WTC11 (cell line): ENCODE measurements at regions not wholly inside any gene's neighbourhood (a gene's known extent, or its start where the extent isn't known, plus 50 kb on each side); places are given as distances from the start of the nearest gene placed in this dataset.

ENCODE experiments used
- CBFB ChIP-seq: sonication (generic); formaldehyde crosslinking; IDR thresholded peaks from 2 replicates; pipeline ENCODE4 v1.8.1; 2022; ENCODE audit warnings: mild to moderate bottlenecking, low read depth, missing genetic modification reagents
- CREM ChIP-seq: sonication (generic); formaldehyde crosslinking; IDR thresholded peaks from 2 replicates; pipeline ENCODE4 v1.8.1; 2022; ENCODE audit warnings: mild to moderate bottlenecking, missing genetic modification reagents, moderate library complexity
- ELF4 ChIP-seq: sonication (generic); formaldehyde crosslinking; IDR thresholded peaks from 2 replicates; pipeline ENCODE4 v1.8.1; 2022; ENCODE audit warnings: low read depth, mild to moderate bottlenecking, moderate library complexity, missing genetic modification reagents
- FOXJ3 ChIP-seq: sonication (generic); formaldehyde crosslinking; IDR thresholded peaks from 2 replicates; pipeline ENCODE4 v1.9.0; 2021; ENCODE audit warnings: missing genetic modification reagents, mild to moderate bottlenecking, borderline replicate concordance
- NFE2L1 ChIP-seq: sonication (generic); formaldehyde crosslinking; IDR thresholded peaks from 2 replicates; pipeline ENCODE4 v1.8.1; 2023; ENCODE audit warnings: missing genetic modification reagents
- SMAD3 ChIP-seq: sonication (generic); formaldehyde crosslinking; IDR thresholded peaks from 2 replicates; pipeline ENCODE4 v1.8.0; 2022; ENCODE audit warnings: missing genetic modification reagents, mild to moderate bottlenecking, borderline replicate concordance
- TF ChIP-seq, protein P1 (sequence below): fragments of 200-600 bp; IDR thresholded peaks from 2 replicates; pipeline ENCODE4 v1.8.0; 2022; ENCODE audit warnings: antibody characterized with exemption
- TF ChIP-seq, protein P2 (sequence below): fragments of 250-450 bp; sonication (Bioruptor Pico); IDR thresholded peaks from 2 replicates; pipeline ENCODE4 v1.9.0; 2021; ENCODE audit warnings: mild to moderate bottlenecking
- TF ChIP-seq, protein P3 (sequence below): sonication (generic); formaldehyde crosslinking; IDR thresholded peaks from 2 replicates; pipeline ENCODE4 v1.8.1; 2023; ENCODE audit warnings: mild to moderate bottlenecking, missing genetic modification reagents

GRCh38 chr4:96016634-96017299 is 176.9 kb downstream of the PDHA2 start:
- TF ChIP-seq, protein P1, sequence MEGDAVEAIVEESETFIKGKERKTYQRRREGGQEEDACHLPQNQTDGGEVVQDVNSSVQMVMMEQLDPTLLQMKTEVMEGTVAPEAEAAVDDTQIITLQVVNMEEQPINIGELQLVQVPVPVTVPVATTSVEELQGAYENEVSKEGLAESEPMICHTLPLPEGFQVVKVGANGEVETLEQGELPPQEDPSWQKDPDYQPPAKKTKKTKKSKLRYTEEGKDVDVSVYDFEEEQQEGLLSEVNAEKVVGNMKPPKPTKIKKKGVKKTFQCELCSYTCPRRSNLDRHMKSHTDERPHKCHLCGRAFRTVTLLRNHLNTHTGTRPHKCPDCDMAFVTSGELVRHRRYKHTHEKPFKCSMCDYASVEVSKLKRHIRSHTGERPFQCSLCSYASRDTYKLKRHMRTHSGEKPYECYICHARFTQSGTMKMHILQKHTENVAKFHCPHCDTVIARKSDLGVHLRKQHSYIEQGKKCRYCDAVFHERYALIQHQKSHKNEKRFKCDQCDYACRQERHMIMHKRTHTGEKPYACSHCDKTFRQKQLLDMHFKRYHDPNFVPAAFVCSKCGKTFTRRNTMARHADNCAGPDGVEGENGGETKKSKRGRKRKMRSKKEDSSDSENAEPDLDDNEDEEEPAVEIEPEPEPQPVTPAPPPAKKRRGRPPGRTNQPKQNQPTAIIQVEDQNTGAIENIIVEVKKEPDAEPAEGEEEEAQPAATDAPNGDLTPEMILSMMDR, result no peak
- no peak for TF ChIP-seq FOXJ3 (CRISPR knock-in tag)
- TF ChIP-seq CREM, result no peak
- no peak for TF ChIP-seq SMAD3 (CRISPR knock-in tag)
- TF ChIP-seq, protein P2, sequence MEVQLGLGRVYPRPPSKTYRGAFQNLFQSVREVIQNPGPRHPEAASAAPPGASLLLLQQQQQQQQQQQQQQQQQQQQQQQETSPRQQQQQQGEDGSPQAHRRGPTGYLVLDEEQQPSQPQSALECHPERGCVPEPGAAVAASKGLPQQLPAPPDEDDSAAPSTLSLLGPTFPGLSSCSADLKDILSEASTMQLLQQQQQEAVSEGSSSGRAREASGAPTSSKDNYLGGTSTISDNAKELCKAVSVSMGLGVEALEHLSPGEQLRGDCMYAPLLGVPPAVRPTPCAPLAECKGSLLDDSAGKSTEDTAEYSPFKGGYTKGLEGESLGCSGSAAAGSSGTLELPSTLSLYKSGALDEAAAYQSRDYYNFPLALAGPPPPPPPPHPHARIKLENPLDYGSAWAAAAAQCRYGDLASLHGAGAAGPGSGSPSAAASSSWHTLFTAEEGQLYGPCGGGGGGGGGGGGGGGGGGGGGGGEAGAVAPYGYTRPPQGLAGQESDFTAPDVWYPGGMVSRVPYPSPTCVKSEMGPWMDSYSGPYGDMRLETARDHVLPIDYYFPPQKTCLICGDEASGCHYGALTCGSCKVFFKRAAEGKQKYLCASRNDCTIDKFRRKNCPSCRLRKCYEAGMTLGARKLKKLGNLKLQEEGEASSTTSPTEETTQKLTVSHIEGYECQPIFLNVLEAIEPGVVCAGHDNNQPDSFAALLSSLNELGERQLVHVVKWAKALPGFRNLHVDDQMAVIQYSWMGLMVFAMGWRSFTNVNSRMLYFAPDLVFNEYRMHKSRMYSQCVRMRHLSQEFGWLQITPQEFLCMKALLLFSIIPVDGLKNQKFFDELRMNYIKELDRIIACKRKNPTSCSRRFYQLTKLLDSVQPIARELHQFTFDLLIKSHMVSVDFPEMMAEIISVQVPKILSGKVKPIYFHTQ (CRISPR knock-in tag), result no peak
- TF ChIP-seq, protein P3, sequence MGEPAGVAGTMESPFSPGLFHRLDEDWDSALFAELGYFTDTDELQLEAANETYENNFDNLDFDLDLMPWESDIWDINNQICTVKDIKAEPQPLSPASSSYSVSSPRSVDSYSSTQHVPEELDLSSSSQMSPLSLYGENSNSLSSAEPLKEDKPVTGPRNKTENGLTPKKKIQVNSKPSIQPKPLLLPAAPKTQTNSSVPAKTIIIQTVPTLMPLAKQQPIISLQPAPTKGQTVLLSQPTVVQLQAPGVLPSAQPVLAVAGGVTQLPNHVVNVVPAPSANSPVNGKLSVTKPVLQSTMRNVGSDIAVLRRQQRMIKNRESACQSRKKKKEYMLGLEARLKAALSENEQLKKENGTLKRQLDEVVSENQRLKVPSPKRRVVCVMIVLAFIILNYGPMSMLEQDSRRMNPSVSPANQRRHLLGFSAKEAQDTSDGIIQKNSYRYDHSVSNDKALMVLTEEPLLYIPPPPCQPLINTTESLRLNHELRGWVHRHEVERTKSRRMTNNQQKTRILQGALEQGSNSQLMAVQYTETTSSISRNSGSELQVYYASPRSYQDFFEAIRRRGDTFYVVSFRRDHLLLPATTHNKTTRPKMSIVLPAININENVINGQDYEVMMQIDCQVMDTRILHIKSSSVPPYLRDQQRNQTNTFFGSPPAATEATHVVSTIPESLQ, result no peak
- TF ChIP-seq ELF4 (CRISPR knock-in tag), result no peak
- no peak for TF ChIP-seq NFE2L1 (CRISPR knock-in tag)
- TF ChIP-seq CBFB, result no peak
